Activated naive CD4-positive, alpha-beta T cell treated with anti-CD3 and anti-CD28 coated beads, Interleukin-2, amount 50 U/mL, for 16 hours (primary cell): ENCODE measurements at regions not wholly inside any gene's neighbourhood (a gene's known extent, or its start where the extent isn't known, plus 50 kb on each side); places are given as distances from the start of the nearest gene placed in this dataset.

Experiments
- DNase-seq: peaks from one replicate; pipeline ENCODE4 v3.0.0-alpha.2; 2020

GRCh38 chr20:58058421-58059259, 169.8 kb downstream of the ANKRD60 start:
- no peak for DNase-seq

GRCh38 chr20:58056921-58057686, 171.3 kb downstream of the ANKRD60 start:
- no peak for DNase-seq

DNA sequence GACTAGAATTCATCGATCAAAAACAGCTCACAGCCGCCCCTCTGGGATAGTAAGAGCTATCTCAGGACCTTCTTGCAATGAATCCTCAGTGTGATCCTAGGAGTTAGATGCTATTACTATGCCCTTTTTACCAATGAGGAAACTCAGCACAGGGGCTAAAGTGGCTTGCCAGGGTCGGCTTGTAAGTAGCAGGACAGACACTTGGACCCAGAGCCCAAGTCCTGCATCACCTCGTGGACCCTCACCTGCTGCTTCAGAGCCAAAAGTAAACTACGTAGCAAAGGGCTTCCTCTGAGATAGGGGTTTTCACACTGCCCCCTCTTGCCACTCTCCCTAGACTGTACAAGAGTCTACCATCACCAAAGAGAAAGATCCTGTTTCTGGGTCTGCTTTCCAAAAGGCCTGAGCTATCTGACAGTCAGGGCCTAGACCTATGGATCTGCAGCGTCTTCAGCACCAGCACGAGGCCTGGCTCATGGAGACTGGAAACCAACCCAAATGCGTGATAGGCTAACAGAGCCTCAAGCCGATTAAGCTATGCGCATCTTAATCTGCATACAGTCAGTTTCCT, 172.3 kb downstream of the ANKRD60 start:
- no peak for DNase-seq

DNA sequence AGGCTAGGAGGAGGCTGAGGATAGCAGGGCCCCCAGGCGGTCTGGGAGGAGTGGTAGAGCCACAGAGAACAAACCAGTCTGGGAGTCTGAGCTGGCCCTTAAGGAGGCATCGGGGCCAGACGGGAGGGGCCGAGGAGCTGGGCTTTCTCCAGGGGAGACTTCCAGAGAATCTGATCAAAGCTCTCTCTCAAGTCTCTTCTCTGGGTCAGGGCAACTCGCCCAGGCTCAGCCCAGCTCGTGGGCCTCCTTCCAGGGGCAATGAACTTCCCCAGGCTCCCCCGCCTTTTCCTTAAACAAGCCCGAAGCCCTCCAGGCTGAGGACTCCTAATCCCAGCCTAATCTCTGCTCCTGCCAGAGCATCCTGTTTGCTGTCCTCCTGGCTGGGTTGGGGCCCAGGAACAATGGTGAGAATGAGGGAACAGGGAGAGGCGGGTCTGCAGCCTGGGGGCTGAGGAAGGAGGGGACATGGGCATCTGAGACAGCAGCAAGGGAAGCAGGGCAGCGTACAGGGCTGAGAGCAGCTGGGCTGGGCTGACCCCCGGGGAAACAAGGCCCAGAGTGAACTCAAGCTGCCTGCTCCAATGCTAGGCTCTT, 173.6 kb downstream of the ANKRD60 start:
- no peak for DNase-seq

- DNase-seq, result no peak
Observed at GRCh38 chr20:58054082-58054779, 174.2 kb downstream of the ANKRD60 start.

GRCh38 chr20:58053391-58054055, 174.9 kb downstream of the ANKRD60 start:
- DNase-seq, result no peak

GRCh38 chr20:58051367-58051766, 177.1 kb downstream of the ANKRD60 start:
- no peak for DNase-seq

DNA sequence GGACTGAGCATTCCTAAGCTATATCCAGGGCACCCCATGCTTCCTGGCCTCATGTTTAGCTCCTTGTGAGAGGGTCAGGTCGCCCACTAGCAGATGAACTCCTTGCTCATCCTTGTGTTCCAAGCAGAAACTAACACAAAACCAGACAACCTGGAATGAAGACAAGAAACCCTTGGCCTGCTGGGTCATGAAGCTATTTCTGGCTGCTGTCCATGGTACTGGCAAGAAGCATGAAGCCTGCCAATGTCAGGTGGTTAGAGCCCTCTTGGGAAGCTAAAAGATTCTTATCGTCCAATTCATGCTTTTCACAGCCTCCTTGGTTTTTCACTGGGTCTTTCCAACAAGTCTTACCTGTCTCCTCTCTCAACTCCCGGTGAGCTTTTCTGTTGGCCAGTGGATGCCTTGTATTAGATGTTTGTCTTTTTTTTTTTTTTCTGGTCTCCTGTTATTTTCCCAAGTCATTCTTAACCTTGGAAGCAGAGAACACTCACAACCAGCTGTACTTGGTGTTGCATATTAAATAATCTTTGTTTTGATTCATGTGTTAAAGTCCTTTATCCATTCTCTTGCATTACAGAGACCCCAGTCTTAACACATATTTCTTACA, 180.3 kb downstream of the ANKRD60 start:
- DNase-seq, result no peak

DNA sequence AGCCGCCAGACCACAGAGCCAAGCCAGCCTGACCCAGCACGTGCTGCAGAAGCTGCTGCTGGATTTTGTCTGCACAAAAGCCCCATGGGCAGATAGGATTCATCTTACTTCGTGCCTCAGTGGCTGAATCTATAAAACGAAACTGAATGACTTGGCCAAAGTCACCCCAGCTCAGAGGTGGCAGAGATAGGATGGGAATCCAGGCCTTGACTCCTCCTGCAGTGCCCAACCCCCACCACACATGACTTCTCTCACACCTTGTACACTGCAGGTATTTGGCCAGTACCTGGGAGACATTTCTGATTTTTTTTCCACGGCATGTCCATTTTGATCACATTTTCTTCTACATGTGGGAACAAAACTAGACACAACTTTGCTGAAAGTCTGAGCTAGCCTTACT, 182.1 kb downstream of the ANKRD60 start:
- no peak for DNase-seq

- no peak for DNase-seq
Observed at GRCh38 chr20:58045579-58045978, 182.9 kb downstream of the ANKRD60 start.

- DNase-seq, result no peak
Observed at GRCh38 chr20:58044931-58045555, 183.4 kb downstream of the ANKRD60 start.

DNA sequence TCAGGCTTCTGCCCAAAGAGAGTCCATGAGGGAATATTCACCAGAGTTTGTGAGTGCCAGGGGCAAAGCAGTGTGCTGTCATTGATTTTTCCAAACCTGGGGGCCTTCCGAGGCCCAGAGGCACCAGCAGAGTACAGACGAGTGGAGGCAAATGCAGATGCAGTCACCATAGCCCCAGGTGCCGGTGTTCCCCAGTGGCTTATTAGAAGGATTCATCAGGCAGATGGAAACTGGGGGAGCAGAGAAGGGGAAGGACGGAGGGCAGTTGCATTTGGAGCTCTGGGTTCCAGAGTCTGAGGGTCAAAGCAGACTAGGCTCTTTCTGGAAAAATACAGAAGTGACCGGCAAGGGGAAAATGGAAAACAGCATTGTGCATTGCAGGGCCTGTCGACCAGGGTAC, 184.2 kb downstream of the ANKRD60 start:
- DNase-seq, result no peak

GRCh38 chr20:58043236-58044140, 185.0 kb downstream of the ANKRD60 start:
- DNase-seq, result no peak

DNA sequence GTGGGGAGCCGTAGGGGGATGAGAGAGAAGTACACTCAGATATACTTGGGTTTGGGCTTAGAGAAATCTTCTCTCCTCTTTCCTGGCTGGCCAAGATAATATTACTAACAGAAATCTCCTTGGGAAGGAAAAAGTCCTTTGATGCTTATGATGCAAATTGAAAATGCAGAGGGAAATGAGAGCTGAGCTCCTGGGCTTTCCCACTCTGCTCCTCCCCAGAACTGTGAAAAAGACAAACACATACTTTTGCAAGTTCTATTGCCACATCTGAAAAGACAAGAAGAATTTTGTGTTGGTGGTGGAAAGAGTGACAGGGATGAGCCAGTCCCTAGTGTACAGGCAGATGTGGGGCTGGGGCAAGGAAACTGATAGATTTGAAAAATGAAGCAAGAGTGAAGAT, 185.9 kb downstream of the ANKRD60 start:
- DNase-seq, result no peak

- no peak for DNase-seq
Observed at GRCh38 chr20:58040447-58041290, 187.8 kb downstream of the ANKRD60 start.

DNA sequence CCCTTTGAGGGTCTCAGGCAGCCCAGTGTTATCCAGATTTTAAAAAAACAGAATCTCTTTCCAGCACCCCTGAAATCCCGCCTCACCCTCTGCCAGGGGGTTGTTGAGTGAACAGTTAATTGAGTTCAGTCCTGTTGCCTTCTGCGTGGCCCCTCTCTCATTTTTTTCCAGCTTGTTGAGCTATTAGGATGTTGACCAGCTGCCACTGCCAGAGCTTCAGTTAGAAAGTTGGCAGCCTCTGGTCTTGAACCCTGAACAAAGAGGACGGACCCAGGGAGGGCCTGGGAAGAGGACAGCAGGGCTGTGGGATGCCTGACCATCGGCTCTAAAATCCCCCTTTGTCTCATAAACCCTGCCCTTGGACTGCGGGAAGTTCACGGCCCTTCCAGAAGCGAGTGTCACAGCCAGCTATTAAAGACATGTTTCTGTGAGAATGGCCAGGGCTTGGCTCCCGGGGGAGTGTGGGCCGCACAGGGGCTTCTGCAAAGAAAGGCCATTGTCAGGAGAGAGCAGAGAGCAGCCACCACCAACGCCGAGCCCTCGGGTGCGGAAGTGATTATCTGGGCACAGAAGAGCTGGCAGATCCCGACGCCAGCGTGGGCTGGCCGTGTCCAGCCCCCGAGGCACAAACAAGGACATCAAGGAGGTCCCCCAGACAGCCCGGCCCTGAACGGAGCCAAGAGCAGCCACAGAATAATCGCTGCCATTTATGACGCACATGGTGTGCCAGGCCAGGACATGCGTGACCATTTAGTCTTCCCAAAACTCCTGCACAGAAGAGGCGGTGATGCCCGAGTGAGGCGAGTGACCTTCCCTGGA, 189.0 kb downstream of the ANKRD60 start:
- DNase-seq, result no peak

DNA sequence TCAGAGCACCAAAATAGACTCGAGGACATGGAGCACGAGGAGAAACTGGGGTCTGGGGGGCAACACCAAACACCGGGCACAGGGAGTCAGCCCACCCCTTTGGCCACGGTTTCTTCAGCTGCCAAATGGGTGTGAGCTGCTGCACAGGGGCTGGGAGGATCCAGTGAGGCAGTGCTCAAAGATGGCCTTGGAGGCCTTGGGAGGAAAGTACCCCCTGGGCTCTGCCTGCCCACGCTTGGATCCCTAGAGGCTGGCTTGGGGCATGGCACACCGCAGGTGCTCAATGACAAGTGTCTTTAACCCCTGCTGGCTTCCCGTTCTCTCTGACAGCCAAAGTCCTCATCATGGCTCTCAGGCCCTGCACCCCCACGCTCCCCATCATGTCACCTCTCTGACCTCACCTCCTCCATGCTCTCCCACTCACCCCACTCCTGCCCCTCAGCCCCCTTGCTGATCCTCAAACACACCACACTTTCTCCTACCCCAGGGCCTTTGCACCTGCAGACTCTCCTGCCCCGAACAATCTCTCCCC, 190.3 kb downstream of the ANKRD60 start:
- DNase-seq, result no peak

GRCh38 chr20:58037631-58038030, 190.8 kb downstream of the ANKRD60 start:
- DNase-seq, result no peak
